ENCODE measurements at regions not wholly inside any gene's neighbourhood (a gene's known extent, or its start where the extent isn't known, plus 50 kb on each side); places are given as distances from the start of the nearest gene placed in this dataset.
"Not testable (repeated sequence)": the region's sequence is repeated elsewhere in the genome, so short reads cannot be mapped to it uniquely, and the experiment has no call there.

- Histone ChIP-seq H3K4me1 (peaks cover 0 to 26% (median 3%) of the 10 kb centered on the region in 12 donors), H3K9me3 (no peaks in the 10 kb centered on the region), H3K4me3 (no peak overlapping the region), H3K27me3 (no peaks in the 10 kb centered on the region), H3K27ac (peak overlapping the region in 9 of 12 donors; percentile 10 to 59 (median 45)), H3K36me3 (no peaks in the 10 kb centered on the region)
- ATAC-seq (peak in 2 of 4 donors; percentile 57 to 60), DNase-seq (no peak)
- intact Hi-C loops (cut with DNase I) = loop anchor here (2.0 to 10.0 kb wide), 13 partner anchors 69 to 709 kb away; partner anchors contain the start of gene PDE3A (in 5 of the 10)
- 19 to 52% (median 34%) methylated on average over 1 of the region's 1 CpG for WGBS, 4 donors
- TF ChIP-seq POLR2A (IDR thresholded peaks at IDR 0.05) (no peak), CTCF (IDR thresholded peaks at IDR 0.05) (no peak)
Observed at GRCh38 chr12:19916196-19916753, 452.1 kb upstream of the PDE3A start.

GRCh38 chr12:19916974-19917373, 451.4 kb upstream of the PDE3A start:
- no peak for DNase-seq
- Histone ChIP-seq H3K27ac (peak overlapping the region in 4 of 12 donors; percentile 1 to 29 (median 18)), H3K36me3 (no peaks in the 10 kb centered on the region), H3K27me3 (no peaks in the 10 kb centered on the region), H3K4me3 (no peak overlapping the region), H3K9me3 (no peaks in the 10 kb centered on the region), H3K4me1 (peaks cover 0 to 26% (median 3%) of the 10 kb centered on the region in 12 donors)
- TF ChIP-seq CTCF (IDR thresholded peaks at IDR 0.05) = no peak
- no peak for TF ChIP-seq POLR2A (IDR thresholded peaks at IDR 0.05)
- 59 to 79% (median 68%) methylated on average over 3 of the region's 3 CpGs for WGBS, 4 donors
- ATAC-seq = peak in 1 of 4 donors; percentile 11
- intact Hi-C loops (cut with DNase I) = loop anchor here (2.0 to 10.0 kb wide), 13 partner anchors 70 to 708 kb away; partner anchors contain the start of gene PDE3A (in 5 of the 10)

- WGBS, 4 donors = 66 to 97% (median 92%) methylated on average over 2 of the region's 2 CpGs
- ATAC-seq; H3K27me3 ChIP-seq; H3K27ac ChIP-seq; H3K4me3 ChIP-seq; H3K9me3 ChIP-seq; intact Hi-C loops (cut with DNase I); DNase-seq; H3K36me3 ChIP-seq: not testable (repeated sequence)
- peaks cover 0 to 10% (median 0%) of the 10 kb centered on the region in 12 donors for H3K4me1 ChIP-seq
Observed at GRCh38 chr12:19921716-19922115, 446.6 kb upstream of the PDE3A start.

GRCh38 chr12:19922717-19923116, 445.6 kb upstream of the PDE3A start:
- 90 to 93% (median 92%) methylated on average over 2 of the region's 2 CpGs for WGBS, 4 donors
- Histone ChIP-seq H3K36me3 (no peaks in the 10 kb centered on the region), H3K4me3 (no peak overlapping the region), H3K4me1 (peaks cover 0 to under 1% (median 0%) of the 10 kb centered on the region in 12 donors), H3K27ac (no peak overlapping the region), H3K27me3 (no peaks in the 10 kb centered on the region), H3K9me3 (peaks cover 0 to 5% (median 0%) of the 10 kb centered on the region in 12 donors)
- no peak for ATAC-seq
- TF ChIP-seq CTCF (IDR thresholded peaks at IDR 0.05) = no peak
- no peak for TF ChIP-seq POLR2A (IDR thresholded peaks at IDR 0.05)
- intact Hi-C loops (cut with DNase I) = no loop called here
- no peak for DNase-seq

- no peaks in the 10 kb centered on the region for H3K4me1 ChIP-seq
- H3K27me3 ChIP-seq = no peaks in the 10 kb centered on the region
- no peak overlapping the region for H3K27ac ChIP-seq
- no peak overlapping the region for H3K4me3 ChIP-seq
- peaks cover 0 to 5% (median 0%) of the 10 kb centered on the region in 12 donors for H3K9me3 ChIP-seq
- intact Hi-C loops (cut with DNase I) = no loop called here
- no peaks in the 10 kb centered on the region for H3K36me3 ChIP-seq
- ATAC-seq (no peak), DNase-seq (no peak)
- no peak for TF ChIP-seq POLR2A (IDR thresholded peaks at IDR 0.05)
- no peak for TF ChIP-seq CTCF (IDR thresholded peaks at IDR 0.05)
Observed at GRCh38 chr12:19924360-19924759, 444.0 kb upstream of the PDE3A start.

Measured in heart left ventricle (tissue), 16 donors.